ENCODE measurements at regions not wholly inside any gene's neighbourhood (a gene's known extent, or its start where the extent isn't known, plus 50 kb on each side); places are given as distances from the start of the nearest gene placed in this dataset.
A peak's percentile ranks its signal among the peaks of the same experiment; 100 is the strongest.

- peak; percentile 49 for DNase-seq (ENCODE audit: extremely low read depth, low read depth)
Measured at GRCh38 chr7:68691261-68692216, 906.7 kb upstream of the AUTS2 start.

DNA sequence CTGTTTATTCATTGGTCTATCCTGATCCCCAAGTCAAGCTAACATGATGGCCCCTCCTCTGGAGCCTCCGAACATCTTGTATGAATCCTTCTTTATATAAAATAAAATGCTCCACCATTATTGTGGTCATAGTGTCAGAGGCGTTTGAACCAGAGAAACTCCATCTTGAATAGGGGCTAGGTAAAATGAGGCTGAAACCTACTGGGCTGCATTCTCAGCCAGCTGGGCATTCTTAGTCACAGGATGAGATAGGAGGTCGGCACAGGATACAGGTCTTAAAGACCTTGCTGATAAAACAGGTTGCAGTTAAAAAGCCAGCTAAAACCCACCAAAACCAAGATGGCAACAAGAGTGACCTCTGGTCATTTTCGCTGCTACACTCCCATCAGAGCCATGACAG lies 905.8 kb upstream of the AUTS2 start:
- TF ChIP-seq, protein P1, sequence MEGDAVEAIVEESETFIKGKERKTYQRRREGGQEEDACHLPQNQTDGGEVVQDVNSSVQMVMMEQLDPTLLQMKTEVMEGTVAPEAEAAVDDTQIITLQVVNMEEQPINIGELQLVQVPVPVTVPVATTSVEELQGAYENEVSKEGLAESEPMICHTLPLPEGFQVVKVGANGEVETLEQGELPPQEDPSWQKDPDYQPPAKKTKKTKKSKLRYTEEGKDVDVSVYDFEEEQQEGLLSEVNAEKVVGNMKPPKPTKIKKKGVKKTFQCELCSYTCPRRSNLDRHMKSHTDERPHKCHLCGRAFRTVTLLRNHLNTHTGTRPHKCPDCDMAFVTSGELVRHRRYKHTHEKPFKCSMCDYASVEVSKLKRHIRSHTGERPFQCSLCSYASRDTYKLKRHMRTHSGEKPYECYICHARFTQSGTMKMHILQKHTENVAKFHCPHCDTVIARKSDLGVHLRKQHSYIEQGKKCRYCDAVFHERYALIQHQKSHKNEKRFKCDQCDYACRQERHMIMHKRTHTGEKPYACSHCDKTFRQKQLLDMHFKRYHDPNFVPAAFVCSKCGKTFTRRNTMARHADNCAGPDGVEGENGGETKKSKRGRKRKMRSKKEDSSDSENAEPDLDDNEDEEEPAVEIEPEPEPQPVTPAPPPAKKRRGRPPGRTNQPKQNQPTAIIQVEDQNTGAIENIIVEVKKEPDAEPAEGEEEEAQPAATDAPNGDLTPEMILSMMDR (IDR thresholded peaks at IDR 0.05; ENCODE audit: low read depth, low read length): no peak

More at GRCh38 chr7:68691261-68692216, 906.7 kb upstream of the AUTS2 start:
- TF ChIP-seq, protein P1 (IDR thresholded peaks at IDR 0.05; ENCODE audit: low read depth, low read length): no peak

GRCh38 chr7:68694656-68695055 lies 903.6 kb upstream of the AUTS2 start:
- DNase-seq (ENCODE audit: extremely low read depth, low read depth): no peak
- TF ChIP-seq, protein P1 (IDR thresholded peaks at IDR 0.05; ENCODE audit: low read depth, low read length): no peak

More for the DNA sequence above, 905.8 kb upstream of the AUTS2 start:
- DNase-seq (ENCODE audit: extremely low read depth, low read depth): no peak

- TF ChIP-seq, protein P1 (IDR thresholded peaks at IDR 0.05; ENCODE audit: low read depth, low read length): no peak
- DNase-seq (ENCODE audit: extremely low read depth, low read depth): no peak
Measured at GRCh38 chr7:68697796-68698280, 900.4 kb upstream of the AUTS2 start.

- TF ChIP-seq, protein P1 (IDR thresholded peaks at IDR 0.05; ENCODE audit: low read depth, low read length): no peak
- no peak for DNase-seq (ENCODE audit: extremely low read depth, low read depth)
Measured at GRCh38 chr7:68699090-68699711, 899.1 kb upstream of the AUTS2 start.

DNA sequence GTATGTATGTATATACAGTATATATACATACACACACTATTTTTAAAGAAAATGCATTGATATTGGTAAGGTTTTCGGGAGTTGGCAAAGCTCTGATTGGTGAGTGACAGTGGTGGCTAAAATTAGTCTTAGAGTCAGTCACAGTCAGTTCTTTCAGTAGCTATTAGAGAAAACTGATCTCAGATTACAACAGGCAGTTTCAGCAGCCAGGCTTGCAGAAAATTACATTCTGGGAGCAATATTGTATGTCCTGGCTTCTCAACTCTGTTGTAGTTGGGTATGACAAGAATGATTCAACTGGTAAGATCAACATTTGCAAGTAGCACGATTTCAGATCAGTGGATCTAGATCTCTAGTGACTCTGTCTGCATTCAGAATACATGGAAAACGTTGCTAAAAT lies 897.9 kb upstream of the AUTS2 start:
- TF ChIP-seq, protein P1 (IDR thresholded peaks at IDR 0.05; ENCODE audit: low read depth, low read length): no peak
- DNase-seq (ENCODE audit: extremely low read depth, low read depth): no peak

GRCh38 chr7:68706291-68706690 lies 892.0 kb upstream of the AUTS2 start:
- TF ChIP-seq, protein P1 (IDR thresholded peaks at IDR 0.05; ENCODE audit: low read depth, low read length): no peak
- DNase-seq (ENCODE audit: extremely low read depth, low read depth): no peak

Data from AG09319 (cell line).